ENCODE measurements at regions not wholly inside any gene's neighbourhood (a gene's known extent, or its start where the extent isn't known, plus 50 kb on each side); places are given as distances from the start of the nearest gene placed in this dataset.

DNA sequence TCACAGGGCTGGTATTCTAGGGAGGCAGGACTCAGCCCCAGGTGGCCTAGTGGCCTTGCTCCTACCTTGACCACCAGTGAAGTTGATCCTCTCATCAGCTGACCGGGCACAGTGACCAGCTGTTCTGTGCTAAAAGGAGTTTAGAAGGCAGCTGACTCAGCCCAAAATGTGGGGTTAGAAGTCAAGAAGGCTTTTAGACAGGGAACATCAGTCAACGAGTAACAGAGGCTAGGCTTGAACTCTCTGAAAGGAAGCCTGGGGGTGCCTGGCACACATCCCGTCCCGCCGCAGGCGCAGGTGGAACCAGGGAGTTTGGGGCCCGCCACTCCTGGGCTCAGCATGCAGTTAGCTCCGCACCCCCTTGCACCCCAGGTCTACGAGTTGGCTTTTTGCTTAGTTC is 114.9 kb upstream of the SLC45A1 start:
- DNase-seq (ENCODE audit: low read depth), result no peak

DNA sequence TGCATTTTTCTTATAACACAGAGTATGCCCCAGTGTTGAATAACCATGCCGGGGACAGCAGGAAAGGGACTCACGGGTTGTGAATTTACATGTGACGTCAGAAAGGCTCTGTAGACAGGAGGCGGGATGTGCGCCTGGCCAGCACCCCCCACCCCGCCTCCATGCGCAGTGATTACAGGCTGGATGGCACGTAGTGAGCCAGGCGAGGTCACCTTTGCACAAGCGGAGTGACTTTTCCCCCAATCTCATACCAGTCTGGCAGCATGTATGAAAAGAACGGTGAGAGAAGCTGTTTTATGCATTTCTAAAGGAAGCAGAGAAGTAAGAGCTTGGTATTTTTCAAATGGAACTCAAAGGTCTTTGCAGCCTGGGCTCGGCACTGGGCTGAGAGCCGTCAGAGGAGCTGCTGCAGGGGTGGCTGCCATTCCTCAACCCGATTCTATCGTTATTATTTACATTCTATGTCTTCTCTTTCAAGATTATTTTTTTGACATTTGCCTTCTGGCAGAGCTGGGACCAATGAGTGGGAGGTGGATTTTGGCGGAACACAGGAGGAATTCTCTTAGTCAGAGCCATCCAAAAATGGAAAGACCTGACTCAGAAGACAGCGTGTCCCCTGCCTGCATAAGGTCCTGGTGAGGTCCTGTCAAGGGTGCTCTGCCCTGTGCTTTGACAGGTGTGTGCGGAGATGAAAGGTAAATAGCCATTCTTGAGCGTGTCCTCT is 115.6 kb upstream of the SLC45A1 start:
- peak; percentile 67 for DNase-seq (ENCODE audit: low read depth)

DNA sequence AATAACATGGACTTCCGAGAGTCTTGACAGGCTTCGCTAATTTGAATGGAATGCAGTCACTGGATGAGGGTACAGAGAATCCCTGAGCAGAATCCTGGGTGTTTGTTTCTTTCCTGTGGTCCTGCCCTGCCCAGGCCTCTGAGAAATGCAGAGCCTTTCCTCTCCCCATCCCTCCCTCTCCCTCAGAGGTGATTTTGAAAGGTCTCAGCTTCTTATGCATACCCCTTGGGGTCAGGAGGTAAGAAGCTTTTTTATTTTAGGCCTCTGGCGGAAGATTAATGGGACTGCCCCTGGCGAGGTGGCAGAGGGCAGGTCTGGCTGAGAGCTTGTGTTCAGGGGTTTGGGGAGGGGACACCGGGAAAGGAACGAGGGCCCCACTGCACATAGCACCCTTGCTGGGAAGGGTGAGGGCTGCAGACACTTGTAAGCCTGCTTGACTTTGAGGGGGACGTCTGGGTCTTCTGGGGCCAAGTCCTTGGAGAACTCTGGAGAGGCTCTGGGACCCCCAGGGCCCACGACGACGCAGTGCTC is 116.5 kb upstream of the SLC45A1 start:
- DNase-seq (ENCODE audit: low read depth), result no peak

DNA sequence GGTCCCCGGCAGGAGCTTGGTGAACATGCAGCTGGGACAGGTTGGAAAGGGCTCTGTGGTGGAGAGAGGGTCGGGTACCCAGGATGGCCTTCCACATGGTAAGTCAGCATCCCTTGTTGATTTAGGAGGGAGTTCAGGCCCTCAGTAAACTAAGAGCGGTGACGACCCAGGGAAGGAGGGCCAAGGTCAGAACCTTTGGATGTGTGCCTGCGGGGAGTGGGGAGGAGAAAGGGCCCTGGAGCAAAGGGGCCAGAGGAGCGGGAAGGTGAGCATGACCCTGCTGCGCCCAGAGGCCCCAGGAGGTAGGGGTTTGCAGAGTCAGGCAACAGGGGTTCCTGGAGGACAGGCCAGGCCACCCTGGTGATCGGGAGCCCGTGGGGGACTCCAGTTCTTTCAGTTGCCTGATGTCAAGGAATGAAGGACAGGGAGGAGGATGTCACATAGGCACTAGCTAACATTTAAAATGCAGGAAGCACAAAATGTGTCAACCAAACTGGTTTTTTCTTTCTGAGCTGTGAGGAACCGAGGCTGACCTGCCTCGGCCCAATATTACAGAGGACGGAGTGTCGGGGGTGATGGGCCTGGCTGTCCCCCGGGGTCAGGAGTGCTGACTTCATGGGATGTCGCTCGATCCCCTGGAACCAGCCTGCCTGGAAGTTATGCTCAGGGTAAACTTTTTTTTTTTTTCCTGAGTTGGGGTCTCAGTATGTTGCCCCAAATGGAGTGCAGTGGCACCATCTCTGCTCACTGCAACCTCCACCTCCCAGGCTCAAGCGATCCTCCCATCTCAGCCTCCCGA is 117.4 kb upstream of the SLC45A1 start:
- DNase-seq (ENCODE audit: low read depth), result no peak

DNA sequence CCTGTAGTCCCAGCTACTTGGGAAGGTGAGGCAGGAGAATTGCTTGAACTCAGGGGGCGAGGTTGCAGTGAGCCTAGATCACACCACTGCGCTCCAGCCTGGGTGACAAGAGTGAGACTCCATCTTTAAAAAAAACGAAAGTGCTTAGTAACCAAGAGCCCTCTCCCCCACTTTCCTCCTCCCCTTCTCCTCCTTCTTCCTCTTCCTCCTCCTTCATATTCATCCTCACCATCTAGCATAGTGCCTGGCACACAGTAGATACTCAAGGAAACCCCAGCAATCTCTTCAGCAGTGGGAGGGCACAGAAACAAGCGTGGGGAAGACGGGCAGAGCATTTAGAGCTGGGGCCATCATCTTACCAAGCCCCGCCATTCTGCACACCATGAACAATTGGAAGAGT is 119.4 kb upstream of the SLC45A1 start:
- no peak for DNase-seq (ENCODE audit: low read depth)

DNA sequence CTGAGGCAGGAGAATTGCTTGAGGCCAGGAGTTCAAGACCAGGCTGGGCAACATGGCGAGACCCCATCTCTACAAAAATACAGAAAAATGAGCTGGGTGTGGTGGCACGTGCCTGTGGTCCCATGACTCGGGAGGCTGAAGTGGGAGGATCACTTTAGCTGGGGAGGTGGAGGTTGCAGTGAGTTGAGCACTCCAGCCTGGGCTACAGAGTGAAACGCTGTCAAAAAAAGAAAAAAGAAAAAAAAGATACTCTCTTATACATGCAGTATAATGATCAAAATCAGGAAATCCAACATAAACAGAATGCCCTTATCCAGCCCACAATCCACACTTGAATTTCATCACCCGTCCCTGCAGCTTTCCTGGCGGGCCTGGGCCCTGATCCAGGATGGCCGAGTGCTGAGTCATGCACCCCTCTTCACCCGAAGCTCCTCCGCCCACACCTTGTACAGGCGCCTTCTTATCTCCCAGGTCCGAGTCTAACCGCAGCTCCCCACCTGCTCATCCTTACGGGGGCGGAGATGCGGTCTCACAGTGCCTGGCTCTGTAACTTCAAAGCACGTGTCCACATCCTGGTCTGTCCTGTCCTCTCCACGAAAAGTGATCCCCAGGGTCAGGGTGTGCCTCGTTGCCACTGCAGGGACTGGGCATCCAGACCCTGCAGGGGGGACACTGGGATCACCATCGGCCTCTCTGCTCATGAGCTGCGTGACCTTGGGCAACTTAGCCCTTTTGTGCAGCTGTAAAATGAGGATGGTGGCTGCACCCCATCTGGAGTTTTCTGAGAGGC is 120.2 kb upstream of the SLC45A1 start:
- DNase-seq (ENCODE audit: low read depth), result peak; percentile 97

DNA sequence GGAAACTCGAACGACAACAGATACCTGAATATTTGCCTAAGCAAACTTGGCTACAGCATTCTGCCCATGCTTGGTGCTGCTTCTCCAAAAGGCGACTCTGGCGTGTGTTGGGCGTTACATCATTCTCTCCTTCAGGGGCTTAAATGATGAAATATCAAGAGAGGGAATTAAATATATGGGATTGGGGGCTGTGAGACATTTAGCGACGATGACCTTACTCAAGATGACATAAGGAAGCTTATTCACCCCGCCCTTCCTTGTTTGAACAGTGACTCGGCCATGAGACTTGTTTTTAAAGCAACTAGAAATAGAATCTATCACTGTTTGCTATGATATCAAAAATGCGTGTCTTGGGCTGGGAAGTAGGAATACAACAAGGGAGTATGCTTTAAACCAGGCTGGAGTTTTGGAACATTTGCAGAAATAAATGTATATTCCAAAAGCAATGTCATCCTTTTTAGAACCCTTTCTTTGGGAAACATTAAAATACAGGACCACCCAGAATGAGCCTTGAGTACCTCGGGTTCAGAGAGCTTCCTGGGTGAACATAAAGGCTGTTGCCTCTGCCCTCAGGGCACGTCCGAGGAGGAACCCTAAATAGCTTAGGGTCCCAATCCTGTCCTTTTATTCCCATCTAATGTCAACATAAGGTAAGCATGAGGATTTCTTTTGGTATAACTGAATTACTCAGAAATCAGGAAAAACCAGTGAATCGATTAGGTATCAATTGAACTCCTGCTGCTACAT is 123.3 kb upstream of the SLC45A1 start:
- peak; percentile 62 for DNase-seq (ENCODE audit: low read depth)

DNA sequence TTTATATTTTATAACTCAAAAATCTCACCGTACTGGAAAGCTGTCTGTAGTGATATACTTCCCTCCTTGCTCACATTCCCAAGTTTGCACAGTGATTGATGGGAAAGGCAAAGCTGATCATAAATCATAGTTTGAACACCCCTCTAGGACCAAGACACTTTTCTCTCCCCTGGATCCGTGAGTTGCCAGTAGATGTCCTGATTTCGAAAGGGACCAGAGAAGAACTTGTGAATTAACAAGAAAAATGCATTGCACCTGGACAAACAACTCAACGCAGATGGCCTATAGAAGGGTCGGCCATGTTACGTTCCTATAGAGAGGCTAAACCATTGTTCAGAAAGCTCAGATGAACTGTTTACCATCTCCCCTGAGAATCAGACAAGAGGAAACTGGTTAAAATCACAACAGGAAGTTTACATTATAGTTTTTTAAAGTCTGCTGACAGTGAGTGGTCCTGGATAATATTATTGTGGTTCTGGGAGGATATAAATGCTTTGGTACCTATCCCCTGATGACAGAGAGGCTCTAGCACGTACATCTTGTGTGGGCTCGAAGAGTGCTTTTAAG is 124.0 kb upstream of the SLC45A1 start:
- DNase-seq (ENCODE audit: low read depth), result no peak

DNA sequence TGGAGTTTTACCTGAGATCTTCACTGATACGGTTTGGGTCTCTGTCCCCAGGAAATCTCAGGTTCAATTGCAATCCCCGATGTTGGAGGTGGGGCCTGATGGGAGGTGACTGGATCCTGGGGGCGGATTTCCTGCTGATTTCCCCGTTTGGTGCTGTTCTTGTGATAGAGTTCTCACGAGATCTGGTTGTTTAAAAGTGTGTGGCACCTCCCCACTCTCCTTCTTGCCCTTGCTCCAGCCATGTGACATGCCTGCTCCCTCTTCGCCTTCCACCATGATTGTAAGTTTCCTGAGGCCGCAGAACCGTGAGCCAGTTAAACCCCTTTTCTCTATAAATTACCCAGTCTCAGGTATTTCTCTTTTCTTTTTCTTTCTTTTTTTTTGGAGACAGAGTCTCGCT is 126.4 kb upstream of the SLC45A1 start:
- DNase-seq (ENCODE audit: low read depth), result no peak

DNA sequence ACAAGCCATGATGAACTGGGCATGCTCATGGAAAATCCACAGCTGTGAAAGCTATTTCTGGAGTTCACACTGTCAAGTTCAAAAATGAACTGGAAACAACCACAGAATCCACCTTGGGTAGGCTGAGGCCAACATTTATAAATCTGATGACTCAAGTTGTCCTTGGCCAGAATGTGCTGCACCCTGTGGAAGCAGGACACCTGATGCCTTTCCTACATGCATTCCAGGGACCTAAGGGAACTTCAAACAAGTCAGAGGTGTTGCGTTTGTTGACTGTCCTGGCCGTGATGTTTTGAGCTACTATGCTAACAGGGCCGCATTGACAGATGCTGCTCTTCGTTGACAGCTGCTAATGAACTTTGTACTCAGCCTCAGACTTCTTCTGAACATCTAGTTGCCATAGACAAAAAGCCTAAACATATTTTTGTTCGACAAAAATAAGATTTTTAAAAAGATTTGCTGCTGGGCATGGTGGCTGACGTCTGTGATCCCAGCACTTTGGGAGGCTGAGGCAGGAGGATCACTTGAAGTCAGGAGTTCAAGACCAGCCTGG is 127.9 kb upstream of the SLC45A1 start:
- no peak for DNase-seq (ENCODE audit: low read depth)

DNA sequence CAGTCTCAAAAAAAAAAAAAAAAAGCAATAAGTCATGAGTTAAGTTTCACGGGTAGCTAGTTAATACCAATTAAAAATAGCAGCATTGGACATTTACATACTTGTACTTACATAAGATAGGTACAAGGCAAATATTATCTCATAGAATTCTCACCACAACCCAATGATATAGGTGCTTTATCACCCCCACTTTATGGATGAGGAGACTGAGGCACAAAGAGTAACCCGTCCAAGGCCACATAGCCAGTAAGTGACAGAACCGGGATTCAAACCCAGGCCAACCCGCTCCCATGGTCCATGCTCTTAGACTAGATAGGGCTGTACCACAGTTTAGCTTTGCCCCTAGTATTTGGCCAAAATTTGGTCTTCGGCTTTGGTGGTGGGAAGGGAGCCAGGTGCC is 132.5 kb upstream of the SLC45A1 start:
- no peak for DNase-seq (ENCODE audit: low read depth)

DNA sequence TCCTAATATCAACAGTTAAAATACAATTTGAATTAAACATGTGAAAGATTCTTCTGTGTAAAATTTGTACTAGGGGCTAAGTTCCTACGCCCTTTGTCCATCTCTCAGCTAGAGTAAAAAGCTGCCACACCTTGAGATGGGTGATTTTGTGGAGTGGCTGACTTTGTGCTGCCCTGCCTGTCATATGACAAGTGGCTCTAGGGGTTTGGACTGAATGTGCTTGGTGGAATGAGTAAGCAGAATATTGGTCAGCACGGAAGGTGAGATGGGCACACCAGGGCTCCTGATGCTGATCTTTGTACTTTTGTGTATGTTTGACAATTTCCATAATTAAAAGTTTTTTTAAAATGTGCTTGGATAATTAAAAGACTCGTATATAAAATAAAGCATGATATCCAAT is 133.6 kb upstream of the SLC45A1 start:
- no peak for DNase-seq (ENCODE audit: low read depth)

DNA sequence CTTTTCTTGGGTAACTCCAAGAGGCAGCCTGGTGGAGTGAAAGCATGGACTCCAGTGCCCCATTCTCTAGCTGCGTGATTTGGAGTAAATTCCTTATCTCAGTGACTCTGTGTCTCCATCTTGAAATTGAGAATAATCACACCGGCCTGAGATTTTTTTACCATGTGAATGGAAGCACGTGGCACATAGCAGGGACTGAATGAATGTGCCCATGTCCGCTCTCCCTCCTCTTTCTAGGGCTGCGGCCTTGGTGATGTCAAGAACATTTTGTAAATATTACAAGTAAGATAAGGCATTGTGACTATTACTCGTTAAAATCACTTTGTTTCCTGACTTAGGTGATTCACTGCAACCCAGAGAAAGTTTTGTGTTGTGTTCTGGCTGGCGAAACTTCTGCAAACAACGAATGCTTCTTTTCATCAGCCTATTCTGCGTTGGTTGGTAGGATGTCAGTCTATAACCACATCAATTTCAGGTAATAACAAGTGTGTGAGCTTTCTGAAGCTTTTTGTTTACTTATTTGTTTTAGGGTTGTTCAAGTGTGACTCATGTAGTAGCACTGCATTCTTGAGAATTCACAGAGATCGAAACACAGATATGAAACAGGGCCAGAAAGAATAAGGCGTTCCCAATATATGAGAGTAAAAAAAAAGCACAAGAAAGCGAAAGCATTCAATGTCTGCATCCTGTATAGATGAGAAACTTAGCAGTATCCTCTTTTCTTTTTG is 135.7 kb upstream of the SLC45A1 start:
- peak; percentile 83 for DNase-seq (ENCODE audit: low read depth)

DNA sequence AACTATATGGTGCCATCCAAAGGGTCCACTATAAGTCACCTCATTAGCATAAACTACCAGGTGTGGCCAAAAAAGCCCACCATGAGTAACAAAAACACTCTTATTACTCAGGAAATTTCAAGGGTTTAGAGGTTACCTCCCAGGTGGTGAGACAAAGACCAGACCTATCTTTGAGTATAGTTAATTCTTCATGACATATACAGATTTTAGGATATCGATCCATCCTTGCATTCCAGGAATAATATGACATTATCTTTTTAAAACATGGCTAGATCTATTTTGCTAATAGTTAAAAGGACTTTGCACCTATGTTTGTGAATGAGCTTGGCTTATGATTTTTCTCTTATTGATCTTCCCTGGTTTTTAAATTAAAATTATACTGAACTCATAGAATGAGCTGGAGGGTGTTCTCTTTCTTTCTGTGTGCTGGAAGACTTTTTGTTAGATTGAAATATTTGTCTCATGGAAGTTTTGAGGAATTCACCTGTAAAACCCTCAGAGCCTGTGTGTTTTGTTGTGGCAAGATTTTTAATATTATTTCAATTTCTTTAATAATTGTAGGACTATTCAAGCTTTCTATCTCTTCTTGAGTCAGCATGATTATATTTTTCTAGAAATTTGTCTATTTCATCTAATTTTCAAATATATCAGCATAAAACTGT is 138.7 kb upstream of the SLC45A1 start:
- no peak for DNase-seq (ENCODE audit: low read depth)

DNA sequence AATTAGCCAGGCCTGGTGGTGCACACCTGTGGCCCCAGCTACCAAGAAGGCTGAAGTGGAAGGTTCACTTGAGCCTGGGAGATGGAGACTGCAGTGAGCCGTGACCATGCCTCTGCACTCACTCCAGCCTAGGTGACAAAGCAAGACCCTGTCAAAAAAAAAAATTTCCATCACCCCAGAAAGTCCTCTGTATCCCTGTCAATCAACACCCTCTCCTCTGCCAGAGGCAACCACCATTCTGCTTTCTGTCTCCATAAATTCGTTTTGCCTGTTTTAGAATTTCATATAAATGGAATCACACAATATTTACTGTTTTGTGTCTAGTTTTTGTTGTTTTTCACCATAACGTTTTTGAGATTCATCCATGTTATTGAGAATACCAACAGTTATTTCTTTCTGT is 141.6 kb upstream of the SLC45A1 start:
- no peak for DNase-seq (ENCODE audit: low read depth)

DNA sequence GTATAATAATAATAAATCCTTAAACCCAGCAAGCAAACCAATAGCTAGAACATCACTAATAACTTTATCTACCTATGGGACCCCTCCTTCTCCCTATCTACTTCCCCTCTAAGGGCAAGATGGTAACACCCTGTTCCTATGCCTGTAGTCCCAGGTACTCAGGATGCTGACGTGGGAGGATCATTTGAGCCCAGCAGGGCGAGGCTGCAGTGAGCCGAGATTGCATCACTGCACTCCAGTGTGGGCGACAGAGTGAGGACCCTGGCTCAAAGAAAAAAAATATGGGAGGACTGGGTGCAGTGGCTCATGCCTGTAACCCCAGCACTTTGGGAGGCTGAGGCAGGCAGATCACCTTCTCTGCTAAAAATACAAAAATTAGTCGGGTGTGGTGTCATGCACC is 143.1 kb upstream of the SLC45A1 start:
- DNase-seq (ENCODE audit: low read depth), result no peak

DNA sequence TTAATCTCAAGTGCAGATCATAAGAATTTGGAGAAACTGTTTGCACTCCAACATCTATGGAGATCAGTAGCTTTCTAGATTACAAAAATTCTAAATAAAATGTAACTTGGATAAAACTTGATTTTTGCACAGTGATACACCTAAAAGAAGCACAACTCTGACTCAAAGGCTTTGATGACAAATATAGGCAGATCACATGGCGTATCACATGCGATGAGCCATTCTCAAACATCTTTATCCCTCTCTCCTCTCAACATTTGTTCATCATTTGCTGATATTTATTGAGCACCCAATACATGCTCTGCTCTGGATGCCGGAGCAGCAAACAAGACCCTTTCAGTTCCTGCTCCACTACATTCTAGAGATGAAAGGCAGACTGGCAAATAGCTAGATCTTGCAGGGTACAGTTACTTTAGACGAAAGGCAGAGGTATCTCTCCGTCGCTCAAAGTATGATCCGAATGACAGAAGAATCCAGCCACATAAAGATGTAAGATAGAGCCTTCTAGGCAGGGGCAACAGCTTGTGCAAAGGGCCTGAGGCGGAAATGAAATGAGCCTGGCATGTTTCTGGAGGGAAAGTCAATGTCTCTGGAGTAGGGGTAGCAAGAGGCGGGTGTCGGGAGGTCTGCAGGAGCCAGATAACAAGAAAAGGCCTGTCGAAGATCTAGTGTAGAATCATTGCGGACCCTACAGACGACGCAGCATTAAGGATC is 145.8 kb upstream of the ERRFI1 start:
- no peak for DNase-seq (ENCODE audit: low read depth)

DNA sequence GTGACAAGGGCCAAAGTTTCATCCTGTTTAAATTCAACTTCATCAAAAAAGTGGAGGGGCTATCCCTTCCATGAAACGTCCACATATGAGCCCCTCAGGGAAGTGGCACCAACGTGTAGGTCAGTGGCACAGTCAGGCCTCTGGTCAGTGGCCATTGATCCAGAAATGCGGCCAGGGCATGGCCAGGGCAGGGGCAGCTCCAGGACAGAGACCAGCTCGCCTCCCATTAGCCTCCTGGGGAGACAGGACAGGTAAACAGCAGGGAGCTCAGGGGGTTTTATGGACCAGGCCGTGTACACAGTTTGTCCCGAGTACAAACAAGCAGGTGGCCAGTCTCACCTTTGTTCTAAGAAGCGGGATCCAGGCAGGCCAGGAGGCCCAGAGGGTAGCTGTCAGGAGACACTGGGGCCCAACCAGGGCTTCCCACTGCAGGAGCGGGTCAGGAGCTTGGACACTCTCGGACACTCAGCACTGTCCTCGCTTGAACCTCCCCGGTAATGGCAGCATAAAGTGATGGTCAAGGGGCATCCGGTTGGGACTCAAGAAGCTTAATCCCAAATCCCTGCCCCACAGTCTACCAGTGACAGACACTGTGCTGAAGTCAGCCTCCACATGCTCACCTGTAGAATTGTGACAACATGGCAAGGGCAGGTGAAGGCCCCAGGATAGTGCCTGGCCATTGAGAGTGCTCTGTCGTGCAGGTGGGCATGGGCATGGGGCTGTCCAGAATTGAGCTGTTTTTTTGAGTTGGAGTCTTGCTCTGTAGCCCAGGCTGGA is 144.1 kb upstream of the ERRFI1 start:
- no peak for DNase-seq (ENCODE audit: low read depth)

Measured in Daoy (cell line).